HCT116 (cell line): ENCODE measurements at regions not wholly inside any gene's neighbourhood (a gene's known extent, or its start where the extent isn't known, plus 50 kb on each side); places are given as distances from the start of the nearest gene placed in this dataset.

ENCODE experiments used
- ATAC-seq: fragments of 200-7000 bp; cut with Tn5 transposase; 2 replicates; pipeline ENCODE4 v1.9.1; 2020; ENCODE audit warnings: mild to moderate bottlenecking, moderate library complexity
- BruUV-seq: library from RNA; stranded (reverse); fragments of 400-500 nt; replicated peaks from 2 replicates; lab custom pipeline; 2021; lab: Mats Ljungman, UMichigan
- CTCF ChIA-PET: fragments of 300-600 bp; sonication (Branson Sonifier 250); formaldehyde crosslinking; loops from one replicate; lab custom pipeline; 2021; ENCODE audit warnings: antibody characterized with exemption; lab: Charles Lee
- POLR2A ChIA-PET: fragments of 300-600, 350-600 bp; sonication (Branson Sonifier 250); formaldehyde crosslinking; loops from one replicate; lab custom pipeline; 2021; ENCODE audit warnings: antibody characterized with exemption; lab: Charles Lee
- RAD21 ChIA-PET, 2 experiments: fragments of 300-600 bp; sonication (Branson Sonifier 250); formaldehyde crosslinking; loops; one replicate each; lab custom pipeline; 2023; ENCODE audit warnings: low total read pairs in 2 of 2; ENCODE audit not compliant: uncharacterized antibody in 2 of 2, unreplicated experiment in 2 of 2, low non-redundant PET in 1 of 2; lab: Charles Lee
- DNase-seq: peaks from one replicate; pipeline ENCODE4 v3.0.0-alpha.2; 2010; ENCODE audit warnings: low read depth, low spot score
- H2AFZ ChIP-seq: fragments of 200-600 bp; shearing (Covaris generic), sonication (generic); 2 replicates; pipeline ENCODE4 v1.6.1; 2017; ENCODE audit warnings: low read depth, mixed run types, mixed read lengths, antibody characterized with exemption, low read length; ENCODE audit not compliant: poor library complexity, severe bottlenecking
- H3K27ac ChIP-seq: 2 replicates; pipeline ENCODE4 v1.5.1; 2012; ENCODE audit warnings: low read depth, low read length
- H3K27me3 ChIP-seq: fragments of 200-600 bp; sonication (generic); 2 replicates; pipeline ENCODE4 v1.6.1; 2016; ENCODE audit warnings: mixed run types, low read length, mixed read lengths; ENCODE audit not compliant: insufficient read depth
- H3K36me3 ChIP-seq, 2 experiments: fragments of 200-500 bp in 1 of 2; fragments of 200-600 bp in 1 of 2; sonication (Bioruptor generic) in 1 of 2; sonication (generic) in 1 of 2; 2 replicates each; pipeline versions ENCODE4 v1.5.1 to v1.6.1; 2014 to 2016; ENCODE audit warnings: low read length in 2 of 2, inconsistent platforms in 1 of 2, mixed read lengths in 1 of 2, mixed run types in 1 of 2; ENCODE audit not compliant: insufficient read depth in 2 of 2, control insufficient read depth in 1 of 2
- H3K4me1 ChIP-seq, 2 experiments: fragments of 200-600 bp in 1 of 2; sonication (generic) in 1 of 2; 2 replicates each; pipeline versions ENCODE4 v1.5.1 to v1.6.1; 2012 to 2017; ENCODE audit warnings: low read length in 2 of 2, inconsistent platforms in 1 of 2, mild to moderate bottlenecking in 1 of 2, mixed read lengths in 1 of 2, mixed run types in 1 of 2, moderate library complexity in 1 of 2; ENCODE audit not compliant: insufficient read depth in 2 of 2, control insufficient read depth in 1 of 2
- H3K4me2 ChIP-seq: fragments of 200-600 bp; sonication (generic); 2 replicates; pipeline ENCODE4 v1.6.1; 2017; ENCODE audit warnings: mixed run types, low read length, mixed read lengths
- H3K4me3 ChIP-seq, 2 experiments: fragments of 200-600 bp in 1 of 2; sonication (generic) in 1 of 2; replicated peaks in 1 of 2; 2 replicates each; pipeline ENCODE4 v1.5.1; 2011 to 2016; ENCODE audit warnings: low read length in 2 of 2, control low read depth in 1 of 2, low read depth in 1 of 2, mild to moderate bottlenecking in 1 of 2, mixed read lengths in 1 of 2, mixed run types in 1 of 2
- H3K79me2 ChIP-seq: fragments of 200-600 bp; sonication (generic); 2 replicates; pipeline ENCODE4 v1.6.1; 2017; ENCODE audit warnings: mild to moderate bottlenecking, mixed run types, low read length, moderate library complexity, mixed read lengths; ENCODE audit not compliant: insufficient read depth
- H3K9ac ChIP-seq: fragments of 200-600 bp; sonication (generic); 2 replicates; pipeline ENCODE4 v1.6.1; 2016; ENCODE audit warnings: low read length, mixed read lengths
- H3K9me2 ChIP-seq: fragments of 200-600 bp; sonication (generic), shearing (Covaris generic); 2 replicates; pipeline ENCODE4 v1.6.1; 2017; ENCODE audit warnings: mixed run types, mild to moderate bottlenecking, moderate library complexity; ENCODE audit not compliant: insufficient read depth
- H3K9me3 ChIP-seq, 2 experiments: fragments of 200-500 bp in 1 of 2; fragments of 200-600 bp in 1 of 2; sonication (Bioruptor generic) in 1 of 2; sonication (generic) in 1 of 2; 2 replicates each; pipeline ENCODE4 v1.6.1; 2014 to 2017; ENCODE audit warnings: low read length in 2 of 2, mixed read lengths in 2 of 2, inconsistent platforms in 1 of 2, low read depth in 1 of 2, mild to moderate bottlenecking in 1 of 2, mixed run types in 1 of 2, moderate library complexity in 1 of 2; ENCODE audit not compliant: control insufficient read depth in 1 of 2, insufficient read depth in 1 of 2
- H4K20me1 ChIP-seq: fragments of 200-600 bp; sonication (generic), shearing (Covaris generic); 2 replicates; pipeline ENCODE4 v1.6.1; 2017; ENCODE audit warnings: mixed run types, mild to moderate bottlenecking, moderate library complexity; ENCODE audit not compliant: insufficient read depth
- CBX3 ChIP-seq: IDR thresholded peaks from 2 replicates; pipeline ENCODE4 v1.6.1; 2012; ENCODE audit warnings: low read depth
- JUND ChIP-seq: IDR thresholded peaks from 2 replicates; pipeline ENCODE4 v1.6.1; 2012
- RAD21 ChIP-seq: IDR thresholded peaks from 2 replicates; pipeline ENCODE4 v1.6.1; 2012; ENCODE audit warnings: low read depth, mild to moderate bottlenecking
- TCF7L2 ChIP-seq: IDR thresholded peaks from 2 replicates; pipeline ENCODE4 v1.7.0; 2011; ENCODE audit warnings: borderline replicate concordance, inconsistent platforms; ENCODE audit not compliant: insufficient read depth, insufficient read length; ENCODE audit errors: extremely low read depth
- ZFX ChIP-seq: fragments of 450-650 bp; IDR thresholded peaks from 2 replicates; pipeline ENCODE4 v1.6.1; 2017
- intact Hi-C: fragments of 100-400 bp; cut with micrococcal nuclease; formaldehyde crosslinking; loops from 2 replicates; pipeline ENCODE4 v1.10.0; 2022
- TF ChIP-seq, protein P1 (sequence below), 3 experiments: fragments of 200-600 bp in 1 of 3; sonication (generic) in 1 of 3; IDR thresholded peaks in 2 of 3; conservative IDR thresholded peaks in 1 of 3; 2 replicates each; pipeline ENCODE4 v1.5.1; 2012 to 2017; ENCODE audit warnings: low read depth in 2 of 3, low read length in 2 of 3, antibody characterized with exemption in 1 of 3, borderline replicate concordance in 1 of 3, control low read depth in 1 of 3, mild to moderate bottlenecking in 1 of 3, mixed read lengths in 1 of 3, mixed run types in 1 of 3, moderate library complexity in 1 of 3; ENCODE audit not compliant: insufficient read depth in 1 of 3
- TF ChIP-seq, protein P2 (sequence below): IDR thresholded peaks from 2 replicates; pipeline ENCODE4 v1.6.1; 2011; ENCODE audit warnings: mild to moderate bottlenecking, low read length, moderate library complexity; ENCODE audit not compliant: insufficient replicate concordance; ENCODE audit errors: extremely low read depth
- TF ChIP-seq, protein P3 (sequence below): IDR thresholded peaks from 2 replicates; pipeline ENCODE4 v1.6.1; 2012; ENCODE audit warnings: low read depth

DNA sequence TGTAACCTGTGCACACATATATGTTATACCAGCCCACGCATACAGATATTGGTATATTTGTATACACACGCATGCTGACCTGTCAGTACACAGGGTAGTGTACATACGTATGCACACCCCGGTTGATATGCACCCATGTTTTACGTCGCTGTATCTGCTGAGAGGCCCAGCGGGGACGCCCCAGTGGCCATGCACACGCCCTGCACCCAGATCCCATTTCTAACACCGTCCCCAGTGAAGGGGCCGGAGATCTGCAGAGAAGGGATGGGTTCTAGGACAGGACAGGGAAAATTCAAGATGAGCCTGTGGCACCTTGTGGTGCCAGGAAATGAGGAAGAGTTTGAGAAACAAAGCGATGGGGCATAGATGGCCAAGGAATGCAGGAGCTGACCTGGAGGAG, 57.2 kb upstream of the TTC34 start:
- TF ChIP-seq ZFX, result no peak
- TF ChIP-seq RAD21, result no peak
- no peak for TF ChIP-seq CBX3
- TF ChIP-seq, protein P1, sequence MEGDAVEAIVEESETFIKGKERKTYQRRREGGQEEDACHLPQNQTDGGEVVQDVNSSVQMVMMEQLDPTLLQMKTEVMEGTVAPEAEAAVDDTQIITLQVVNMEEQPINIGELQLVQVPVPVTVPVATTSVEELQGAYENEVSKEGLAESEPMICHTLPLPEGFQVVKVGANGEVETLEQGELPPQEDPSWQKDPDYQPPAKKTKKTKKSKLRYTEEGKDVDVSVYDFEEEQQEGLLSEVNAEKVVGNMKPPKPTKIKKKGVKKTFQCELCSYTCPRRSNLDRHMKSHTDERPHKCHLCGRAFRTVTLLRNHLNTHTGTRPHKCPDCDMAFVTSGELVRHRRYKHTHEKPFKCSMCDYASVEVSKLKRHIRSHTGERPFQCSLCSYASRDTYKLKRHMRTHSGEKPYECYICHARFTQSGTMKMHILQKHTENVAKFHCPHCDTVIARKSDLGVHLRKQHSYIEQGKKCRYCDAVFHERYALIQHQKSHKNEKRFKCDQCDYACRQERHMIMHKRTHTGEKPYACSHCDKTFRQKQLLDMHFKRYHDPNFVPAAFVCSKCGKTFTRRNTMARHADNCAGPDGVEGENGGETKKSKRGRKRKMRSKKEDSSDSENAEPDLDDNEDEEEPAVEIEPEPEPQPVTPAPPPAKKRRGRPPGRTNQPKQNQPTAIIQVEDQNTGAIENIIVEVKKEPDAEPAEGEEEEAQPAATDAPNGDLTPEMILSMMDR (IDR thresholded peaks at IDR 0.05 in 2 of 3, conservative IDR thresholded peaks at IDR 0.05 in 1 of 3; ENCODE audit: borderline replicate concordance in 1 of 3, insufficient read depth in 1 of 3, low read depth in 2 of 3, low read length in 2 of 3), result peak in 1 of 3 experiments; percentile 15; a peak in 1 of 6 replicates
- TF ChIP-seq JUND, result no peak
- no peak for TF ChIP-seq TCF7L2
- Histone ChIP-seq H3K36me3 (no peaks in the 10 kb centered on the region), H3K4me1 (no peaks in the 10 kb centered on the region), H3K27ac (no peak overlapping the region), H3K9ac (no peak overlapping the region), H3K79me2 (no peaks in the 10 kb centered on the region), H4K20me1 (no peaks in the 10 kb centered on the region), H3K4me2 (no peak overlapping the region), H3K9me3 (no peaks in the 10 kb centered on the region), H3K9me2 (no peaks in the 10 kb centered on the region), H3K4me3 (no peak overlapping the region), H3K27me3 (0 out of 2 replicates have a peak, but pooled peaks cover 3% of the 10 kb centered on the region), H2AFZ (no peak overlapping the region)
- ChIA-PET POLR2A (no interaction called here), CTCF (no interaction called here), RAD21 (no interaction called here)
- no TSS peak for BruUV-seq
- intact Hi-C loops, result no loop called here
- ATAC-seq (no peak), DNase-seq (no peak)

DNA sequence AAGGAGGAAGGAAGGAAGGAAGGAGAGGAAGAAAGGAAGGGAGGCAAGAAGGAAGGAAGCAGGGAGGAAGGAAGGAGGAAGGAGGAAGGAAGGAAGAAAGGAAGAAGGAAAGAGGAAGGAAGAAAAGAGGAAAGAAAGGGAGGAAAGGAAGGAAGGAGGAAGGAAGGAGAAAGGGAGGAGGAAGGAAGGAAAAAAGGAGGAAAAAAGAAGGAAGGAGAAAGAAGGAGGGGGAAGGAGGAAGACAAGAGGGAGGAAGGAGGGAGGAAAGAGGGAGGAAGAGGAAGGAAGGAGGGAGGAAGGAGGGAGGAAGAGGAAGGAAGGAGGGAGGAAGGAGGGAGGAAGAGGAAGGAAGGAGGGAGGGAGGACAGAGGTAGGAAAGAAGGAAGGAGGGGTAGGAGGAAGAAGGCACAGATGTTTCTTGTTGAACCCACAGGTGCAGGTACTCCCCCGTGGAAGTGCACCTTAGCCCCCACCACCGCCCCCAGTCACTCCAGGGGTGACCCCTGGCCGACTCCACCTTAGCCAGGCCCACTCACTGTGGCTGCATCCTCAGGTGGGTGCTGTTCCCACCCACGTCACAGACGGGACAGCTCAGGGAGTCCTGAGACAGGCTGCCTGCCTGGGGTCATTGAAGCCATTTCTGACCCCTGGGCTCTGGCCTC, 57.9 kb upstream of the TTC34 start:
- Histone ChIP-seq H3K4me2 (no peak overlapping the region), H3K9me3 (no peaks in the 10 kb centered on the region), H3K27me3 (0 out of 2 replicates have a peak, but pooled peaks cover 3% of the 10 kb centered on the region), H3K4me3 (no peak overlapping the region), H4K20me1 (no peaks in the 10 kb centered on the region), H3K4me1 (no peaks in the 10 kb centered on the region), H2AFZ (no peak overlapping the region), H3K27ac (no peak overlapping the region), H3K36me3 (no peaks in the 10 kb centered on the region), H3K79me2 (no peaks in the 10 kb centered on the region), H3K9ac (no peak overlapping the region), H3K9me2 (no peaks in the 10 kb centered on the region)
- ChIA-PET RAD21 (no interaction called here), POLR2A (no interaction called here), CTCF (no interaction called here)
- intact Hi-C loops, result no loop called here
- ATAC-seq, result no peak
- no TSS peak for BruUV-seq
- no peak for DNase-seq
- TF ChIP-seq, protein P2, sequence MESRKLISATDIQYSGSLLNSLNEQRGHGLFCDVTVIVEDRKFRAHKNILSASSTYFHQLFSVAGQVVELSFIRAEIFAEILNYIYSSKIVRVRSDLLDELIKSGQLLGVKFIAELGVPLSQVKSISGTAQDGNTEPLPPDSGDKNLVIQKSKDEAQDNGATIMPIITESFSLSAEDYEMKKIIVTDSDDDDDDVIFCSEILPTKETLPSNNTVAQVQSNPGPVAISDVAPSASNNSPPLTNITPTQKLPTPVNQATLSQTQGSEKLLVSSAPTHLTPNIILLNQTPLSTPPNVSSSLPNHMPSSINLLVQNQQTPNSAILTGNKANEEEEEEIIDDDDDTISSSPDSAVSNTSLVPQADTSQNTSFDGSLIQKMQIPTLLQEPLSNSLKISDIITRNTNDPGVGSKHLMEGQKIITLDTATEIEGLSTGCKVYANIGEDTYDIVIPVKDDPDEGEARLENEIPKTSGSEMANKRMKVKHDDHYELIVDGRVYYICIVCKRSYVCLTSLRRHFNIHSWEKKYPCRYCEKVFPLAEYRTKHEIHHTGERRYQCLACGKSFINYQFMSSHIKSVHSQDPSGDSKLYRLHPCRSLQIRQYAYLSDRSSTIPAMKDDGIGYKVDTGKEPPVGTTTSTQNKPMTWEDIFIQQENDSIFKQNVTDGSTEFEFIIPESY, result no peak
- TF ChIP-seq, protein P3, sequence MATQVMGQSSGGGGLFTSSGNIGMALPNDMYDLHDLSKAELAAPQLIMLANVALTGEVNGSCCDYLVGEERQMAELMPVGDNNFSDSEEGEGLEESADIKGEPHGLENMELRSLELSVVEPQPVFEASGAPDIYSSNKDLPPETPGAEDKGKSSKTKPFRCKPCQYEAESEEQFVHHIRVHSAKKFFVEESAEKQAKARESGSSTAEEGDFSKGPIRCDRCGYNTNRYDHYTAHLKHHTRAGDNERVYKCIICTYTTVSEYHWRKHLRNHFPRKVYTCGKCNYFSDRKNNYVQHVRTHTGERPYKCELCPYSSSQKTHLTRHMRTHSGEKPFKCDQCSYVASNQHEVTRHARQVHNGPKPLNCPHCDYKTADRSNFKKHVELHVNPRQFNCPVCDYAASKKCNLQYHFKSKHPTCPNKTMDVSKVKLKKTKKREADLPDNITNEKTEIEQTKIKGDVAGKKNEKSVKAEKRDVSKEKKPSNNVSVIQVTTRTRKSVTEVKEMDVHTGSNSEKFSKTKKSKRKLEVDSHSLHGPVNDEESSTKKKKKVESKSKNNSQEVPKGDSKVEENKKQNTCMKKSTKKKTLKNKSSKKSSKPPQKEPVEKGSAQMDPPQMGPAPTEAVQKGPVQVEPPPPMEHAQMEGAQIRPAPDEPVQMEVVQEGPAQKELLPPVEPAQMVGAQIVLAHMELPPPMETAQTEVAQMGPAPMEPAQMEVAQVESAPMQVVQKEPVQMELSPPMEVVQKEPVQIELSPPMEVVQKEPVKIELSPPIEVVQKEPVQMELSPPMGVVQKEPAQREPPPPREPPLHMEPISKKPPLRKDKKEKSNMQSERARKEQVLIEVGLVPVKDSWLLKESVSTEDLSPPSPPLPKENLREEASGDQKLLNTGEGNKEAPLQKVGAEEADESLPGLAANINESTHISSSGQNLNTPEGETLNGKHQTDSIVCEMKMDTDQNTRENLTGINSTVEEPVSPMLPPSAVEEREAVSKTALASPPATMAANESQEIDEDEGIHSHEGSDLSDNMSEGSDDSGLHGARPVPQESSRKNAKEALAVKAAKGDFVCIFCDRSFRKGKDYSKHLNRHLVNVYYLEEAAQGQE, result no peak
- no peak for TF ChIP-seq RAD21
